ENCODE measurements at regions not wholly inside any gene's neighbourhood (a gene's known extent, or its start where the extent isn't known, plus 50 kb on each side); places are given as distances from the start of the nearest gene placed in this dataset.

DNA sequence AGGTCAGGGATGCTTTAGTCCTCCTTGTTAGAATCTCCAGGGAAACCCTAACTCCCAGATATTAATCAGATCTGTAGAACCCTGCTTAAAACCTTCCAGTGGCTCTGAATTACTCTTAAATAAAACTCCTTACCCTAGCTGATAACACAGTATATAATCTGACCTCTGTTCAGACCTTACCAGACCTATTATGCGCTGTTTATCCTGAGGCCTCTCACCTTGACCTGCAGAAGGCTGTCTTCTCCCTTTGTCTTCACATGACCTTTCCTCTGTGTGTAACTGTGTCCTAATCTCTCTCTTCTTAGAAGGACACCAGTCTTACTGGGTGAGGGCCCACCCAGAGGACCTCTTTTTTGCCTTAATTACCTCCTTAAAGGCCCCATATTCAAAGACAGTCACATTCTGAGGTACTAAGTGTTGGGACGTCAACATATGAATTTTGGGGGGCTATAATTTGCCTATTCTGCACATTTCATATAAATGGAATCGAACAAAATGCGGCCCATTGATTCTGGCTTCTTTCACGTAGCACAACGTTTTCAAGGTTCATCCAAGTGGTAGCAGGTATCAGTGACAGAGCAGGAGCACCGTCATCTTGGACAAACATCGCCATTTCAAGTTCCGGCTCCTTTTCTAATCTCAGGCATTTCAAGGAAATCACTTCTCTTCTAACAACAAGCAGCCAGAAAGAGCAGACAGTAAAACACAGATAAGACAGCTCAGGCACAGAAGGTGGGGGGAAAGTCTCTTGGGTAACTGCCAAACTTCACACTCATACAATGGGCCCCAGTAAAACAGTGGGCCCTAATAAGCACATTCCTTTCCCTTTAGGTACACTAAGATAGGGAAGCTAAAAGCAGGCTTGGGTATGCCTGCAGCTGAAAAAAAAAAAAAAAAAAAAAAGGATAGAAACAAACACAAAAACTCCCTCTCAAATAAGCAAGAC lies 200.2 kb upstream of the NUDT4 start:
- DNase-seq = no peak

DNA sequence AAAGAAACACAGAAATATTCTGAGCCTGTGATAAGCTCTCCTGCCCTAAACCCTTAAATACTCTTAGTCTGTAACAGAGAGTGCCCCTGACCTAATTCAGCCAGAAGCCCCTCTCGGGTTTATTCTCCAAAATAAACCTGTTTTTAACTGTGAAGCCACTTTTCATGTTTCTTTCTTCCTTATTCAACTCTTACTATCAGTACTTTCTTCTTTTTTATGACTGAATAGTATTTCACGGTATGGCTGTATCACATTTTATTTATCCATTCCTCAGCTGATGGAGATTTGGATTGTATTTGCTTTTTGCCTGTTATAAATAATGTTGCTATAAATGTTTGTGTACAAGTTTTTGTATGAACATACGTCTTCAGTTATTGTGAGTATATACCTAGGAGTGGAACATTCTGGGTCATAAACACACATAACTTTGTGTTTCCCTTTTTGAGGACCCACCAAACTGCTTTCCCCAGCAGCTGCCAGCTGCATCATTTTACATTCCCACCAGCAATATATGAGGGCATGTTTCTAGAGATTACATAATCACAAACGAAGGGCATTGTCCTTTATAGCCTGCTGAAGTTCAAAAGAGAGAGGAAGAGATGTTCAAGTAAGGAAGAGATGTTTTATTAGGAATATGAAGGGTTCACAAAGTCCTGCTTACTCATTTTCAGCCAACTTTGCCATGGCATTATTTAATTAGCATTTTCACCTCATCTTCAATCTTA lies 199.4 kb upstream of the NUDT4 start:
- no peak for DNase-seq

DNA sequence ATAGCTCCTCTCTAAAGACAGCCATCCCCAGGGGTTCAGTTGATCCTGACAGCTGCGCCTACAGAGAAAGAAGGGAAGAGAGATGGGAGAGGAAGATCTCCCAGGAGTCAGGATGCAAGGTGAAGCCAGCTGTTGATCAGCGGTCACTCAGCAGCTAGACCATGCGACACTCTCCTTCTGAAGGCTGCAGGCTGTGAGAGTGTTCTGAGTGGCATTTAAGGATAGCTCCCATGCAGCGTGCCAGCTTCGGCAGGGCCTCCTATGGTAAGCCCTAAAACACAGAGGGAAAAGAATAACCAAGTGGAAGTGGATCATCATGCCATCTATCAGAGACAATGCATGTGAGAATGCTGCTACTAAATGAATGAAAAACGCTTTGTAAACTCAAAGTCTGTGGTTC lies 197.9 kb upstream of the NUDT4 start:
- DNase-seq = no peak

DNA sequence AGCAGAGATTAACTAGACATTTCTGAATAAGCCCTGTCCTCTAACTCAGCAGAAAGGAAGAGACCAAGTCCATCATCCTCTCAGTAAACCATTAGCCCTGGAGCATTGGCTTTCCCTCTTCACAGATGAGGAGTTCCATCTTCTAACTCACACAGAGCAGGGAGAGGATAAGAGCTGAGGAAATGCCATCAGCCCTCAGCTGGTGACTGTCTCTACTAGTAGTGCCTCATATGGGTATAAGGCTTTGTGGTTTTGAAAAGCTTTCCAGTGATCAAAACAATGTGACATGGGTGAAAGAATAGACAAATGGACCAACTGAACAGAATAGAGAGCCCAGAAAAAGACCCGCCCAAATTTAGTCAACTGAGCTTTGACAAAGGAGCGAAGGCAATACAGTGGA lies 197.2 kb upstream of the NUDT4 start:
- no peak for DNase-seq

DNA sequence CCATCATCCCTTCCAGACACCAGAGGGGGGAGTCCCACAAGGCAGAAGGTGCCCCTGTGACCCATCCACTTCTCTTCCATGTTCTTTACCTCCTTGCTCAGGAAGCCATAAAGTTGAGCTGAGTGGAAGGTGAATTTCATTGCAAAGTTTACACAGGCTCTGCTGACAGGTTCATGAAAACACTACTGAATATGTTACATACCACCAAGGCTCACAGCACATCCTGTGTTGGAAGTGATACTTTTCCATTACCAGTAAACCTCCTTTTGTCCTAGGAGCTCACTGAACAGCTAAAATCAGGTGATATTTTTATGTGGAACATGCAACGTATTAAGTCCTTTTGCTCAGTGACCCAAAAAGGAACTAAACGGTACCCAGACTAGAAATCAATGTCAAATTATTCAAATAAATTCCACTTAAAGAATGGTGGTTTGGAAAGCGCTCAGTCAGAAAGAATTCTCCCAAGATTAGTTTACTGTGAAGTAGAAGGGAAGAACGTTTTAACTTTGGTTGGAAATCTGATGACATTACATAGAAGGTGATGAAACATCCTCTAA lies 196.2 kb upstream of the NUDT4 start:
- no peak for DNase-seq

DNA sequence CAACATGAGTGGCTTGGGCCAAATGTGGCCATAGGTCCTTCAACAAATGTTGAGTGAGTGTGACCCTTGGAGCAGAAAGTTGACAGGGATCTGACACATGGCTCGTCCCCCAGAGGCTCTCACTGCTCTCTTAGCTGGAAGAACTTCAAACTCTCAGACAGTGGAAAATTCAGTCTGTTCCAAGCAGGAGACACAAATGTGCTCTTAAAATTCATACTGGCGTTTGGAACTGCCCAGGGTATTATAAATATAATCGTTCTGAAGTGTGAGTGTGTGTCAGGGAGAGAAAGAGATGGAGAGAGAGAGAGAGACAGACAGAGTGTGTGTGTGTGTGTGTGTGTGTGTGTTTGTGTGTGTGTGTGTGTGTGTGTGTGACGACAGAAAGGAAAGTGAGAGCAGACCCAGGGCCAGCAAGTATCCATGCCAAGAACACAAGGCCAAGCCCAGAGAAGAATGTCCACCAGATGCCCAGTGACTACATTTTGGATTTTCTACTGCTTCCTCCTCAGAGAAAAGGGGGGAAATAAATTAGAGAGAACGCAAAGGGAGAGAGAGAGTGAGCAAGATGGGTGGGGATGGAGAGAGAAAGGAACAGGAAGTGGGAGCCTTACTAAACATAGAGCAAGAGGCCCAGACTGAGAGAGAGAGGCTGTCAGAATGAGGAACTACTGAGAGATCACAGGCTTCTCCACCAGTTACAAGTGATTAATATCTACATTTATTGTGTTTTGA lies 193.6 kb upstream of the NUDT4 start:
- peak; percentile 62 to 63 for DNase-seq

DNA sequence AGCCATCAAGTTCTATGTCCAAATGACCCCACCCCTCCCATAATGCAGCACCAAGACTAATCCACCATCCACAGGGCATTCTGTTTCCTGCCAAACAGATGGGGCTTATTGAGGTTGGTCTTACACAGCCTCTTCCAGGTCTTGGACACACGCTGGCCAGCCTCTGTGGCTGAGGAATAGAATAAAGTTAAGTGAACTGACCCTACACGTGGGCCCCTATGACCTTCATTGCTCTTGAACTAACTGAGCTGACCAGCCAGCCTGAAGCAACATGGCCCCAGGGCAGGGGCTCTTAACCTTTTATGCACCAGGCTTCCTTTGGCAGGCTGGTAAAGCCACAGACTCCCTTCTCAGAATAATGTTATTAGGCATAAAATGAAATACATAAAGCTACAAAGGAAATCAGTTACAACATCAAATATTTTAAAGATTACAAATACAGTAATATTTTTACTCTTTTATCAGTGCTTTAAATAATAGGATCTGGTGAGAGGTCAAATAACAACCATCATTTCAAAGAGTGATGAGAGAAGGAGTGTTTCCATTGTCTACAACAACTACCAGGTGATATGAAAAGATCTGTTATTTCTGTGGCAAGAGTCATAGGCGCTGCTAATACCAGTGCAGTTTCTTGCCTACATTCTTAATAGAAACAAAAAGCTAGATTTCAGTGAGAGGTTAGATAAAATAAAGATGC lies 192.9 kb upstream of the NUDT4 start:
- no peak for DNase-seq

DNA sequence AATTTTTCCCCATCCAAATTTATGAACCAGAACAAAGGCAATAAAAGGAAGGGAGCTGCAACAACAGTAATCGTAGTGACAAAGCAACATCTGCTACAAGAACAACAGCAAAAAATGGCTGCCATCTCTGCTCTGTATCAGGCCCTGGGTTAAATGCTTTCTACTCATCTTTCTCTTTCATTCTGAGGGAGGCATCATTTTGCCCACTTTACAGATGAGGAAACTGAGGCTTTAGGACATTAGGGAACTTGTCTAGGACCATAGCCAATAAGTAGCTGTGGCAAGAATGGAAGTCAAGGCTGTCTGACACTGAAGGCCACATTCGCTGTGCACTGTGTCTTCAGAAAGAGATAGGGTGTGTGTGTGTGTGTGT lies 192.4 kb upstream of the NUDT4 start:
- no peak for DNase-seq

DNA sequence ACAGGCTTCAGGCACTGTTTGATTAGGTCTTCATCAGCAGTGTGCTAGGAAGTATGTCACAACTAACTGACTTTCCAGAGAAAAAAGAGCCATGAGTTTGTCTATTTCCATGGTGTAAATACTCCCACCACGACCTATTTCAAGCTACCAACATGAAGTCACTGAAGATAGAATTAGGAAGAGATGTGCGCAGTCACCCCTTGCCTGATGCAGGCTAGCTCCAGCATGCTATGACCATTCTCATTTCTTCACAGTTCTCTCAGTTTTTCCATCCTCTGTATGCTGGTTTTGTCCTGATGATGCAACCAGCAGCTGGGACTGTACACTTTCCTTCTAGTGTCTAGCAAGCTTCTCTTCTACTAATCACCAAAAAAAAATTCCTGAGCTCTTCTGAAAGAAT lies 191.6 kb upstream of the NUDT4 start:
- DNase-seq = no peak

DNA sequence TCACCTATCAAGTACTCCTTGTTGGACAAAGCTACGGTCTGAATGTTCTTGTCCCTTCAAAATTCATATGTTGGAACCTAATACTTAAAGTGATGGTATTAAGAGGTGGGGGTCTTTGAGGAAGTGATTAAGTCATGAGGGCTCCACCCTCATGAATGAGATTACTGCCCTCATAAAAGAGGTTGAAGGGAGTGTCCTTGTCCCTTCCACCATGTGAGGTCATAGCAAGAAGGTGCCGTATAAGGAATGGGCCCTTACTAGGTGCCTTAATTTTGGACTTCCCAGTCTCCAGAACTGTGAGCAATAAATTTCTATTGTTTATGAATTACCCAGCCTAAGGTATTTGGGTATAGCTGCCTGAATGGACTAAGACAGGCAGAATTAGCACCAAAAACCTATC lies 191.1 kb upstream of the NUDT4 start:
- no peak for DNase-seq

DNA sequence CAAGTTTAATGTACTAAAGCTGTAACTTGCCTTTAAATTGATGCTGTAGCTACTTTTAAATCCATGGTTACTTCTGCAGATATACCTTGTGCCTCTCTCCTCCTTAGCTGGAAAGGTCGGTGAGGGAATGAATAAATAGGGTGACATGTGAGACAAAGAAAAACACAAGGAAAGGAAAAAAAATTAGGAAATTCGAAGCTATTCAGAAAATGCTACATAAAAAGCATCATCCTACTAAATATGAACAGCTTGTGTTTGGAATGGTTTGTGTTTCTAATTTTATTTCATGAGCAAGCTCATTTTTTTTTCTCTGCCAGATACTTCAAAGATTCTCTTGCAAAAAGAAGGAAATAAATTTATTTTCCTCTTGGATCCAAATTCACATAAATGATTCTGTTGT lies 186.3 kb upstream of the NUDT4 start:
- DNase-seq = no peak

DNA sequence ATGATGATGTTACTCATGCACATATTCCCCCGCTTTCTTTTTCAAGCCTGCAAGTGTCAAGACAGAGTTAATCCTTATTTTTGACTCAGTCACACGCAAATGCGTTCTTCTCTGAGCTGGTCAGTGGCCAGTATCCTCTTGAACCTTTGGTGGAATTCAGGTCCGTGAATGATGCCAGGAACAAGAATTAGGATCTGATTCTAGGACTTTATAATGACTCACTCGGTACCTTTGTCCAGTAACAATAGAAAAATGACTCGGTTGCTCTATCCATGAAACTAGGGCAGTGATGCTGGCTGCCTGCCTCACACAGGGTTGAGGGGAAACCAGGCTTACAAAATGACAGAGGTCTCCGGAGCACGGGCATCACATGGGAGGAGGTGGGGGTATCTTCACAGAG lies 185.8 kb upstream of the NUDT4 start:
- DNase-seq = no peak

DNA sequence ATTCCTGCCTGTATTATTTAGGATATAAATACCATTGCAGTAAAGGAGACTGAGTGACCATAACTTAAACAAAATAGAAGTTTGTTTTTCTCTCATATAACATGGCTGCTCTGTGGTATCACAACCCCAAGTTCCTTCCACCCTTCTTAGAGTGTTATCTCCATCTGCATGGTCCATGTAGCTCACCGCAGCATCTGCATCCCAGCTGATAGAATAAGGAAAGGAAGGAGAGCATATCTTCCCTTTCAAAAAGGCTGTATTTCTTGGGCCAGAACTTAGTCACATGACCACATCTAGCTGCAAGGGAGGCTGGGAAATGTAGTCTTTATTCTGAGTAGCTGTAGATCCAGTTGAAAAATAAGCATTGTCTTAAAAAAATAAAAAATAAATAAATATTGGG lies 184.8 kb upstream of the NUDT4 start:
- no peak for DNase-seq

DNA sequence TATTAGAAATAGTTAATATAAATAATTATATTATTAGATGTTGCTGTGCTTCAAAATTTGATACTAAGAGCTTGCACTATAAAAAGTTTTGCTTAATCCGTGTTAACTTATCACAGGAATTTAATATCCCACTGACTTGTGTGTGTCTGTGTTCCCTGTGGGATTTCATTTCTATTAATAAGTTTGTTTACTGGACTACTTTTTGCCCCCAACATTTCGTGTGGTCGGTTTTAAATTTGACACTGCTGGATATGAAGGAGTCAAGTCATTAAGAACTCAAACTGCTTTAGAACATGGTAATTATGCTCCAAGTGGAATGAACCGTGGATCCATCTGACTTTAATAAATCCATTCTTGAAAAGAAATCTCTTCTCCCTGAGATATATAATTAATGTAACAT lies 182.2 kb upstream of the NUDT4 start:
- DNase-seq = no peak

DNA sequence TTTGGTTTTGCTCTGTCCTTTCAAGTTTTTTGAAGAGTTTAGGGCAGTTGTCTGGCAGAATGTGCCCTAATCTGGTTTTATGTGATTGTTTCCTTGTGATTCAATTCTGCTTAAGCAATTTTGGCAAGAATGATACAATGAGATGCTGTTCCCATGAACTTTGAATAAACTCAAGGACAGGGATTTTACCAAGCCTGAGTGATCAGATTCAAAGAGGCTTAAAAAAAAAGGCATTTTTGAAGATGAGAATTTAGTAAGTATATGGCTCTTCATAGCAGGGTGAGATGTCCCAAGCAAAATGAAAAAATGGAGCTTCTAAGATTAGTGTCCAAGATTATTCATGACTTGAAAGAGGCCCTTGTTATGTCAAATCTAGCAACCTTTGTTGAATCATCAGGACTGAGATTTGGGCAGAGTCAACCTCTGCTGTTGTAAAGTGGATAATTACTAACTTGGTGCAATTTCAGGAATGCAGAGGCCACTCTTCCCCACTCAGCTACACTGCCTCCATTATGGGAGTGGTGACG lies 180.6 kb upstream of the NUDT4 start:
- no peak for DNase-seq

DNA sequence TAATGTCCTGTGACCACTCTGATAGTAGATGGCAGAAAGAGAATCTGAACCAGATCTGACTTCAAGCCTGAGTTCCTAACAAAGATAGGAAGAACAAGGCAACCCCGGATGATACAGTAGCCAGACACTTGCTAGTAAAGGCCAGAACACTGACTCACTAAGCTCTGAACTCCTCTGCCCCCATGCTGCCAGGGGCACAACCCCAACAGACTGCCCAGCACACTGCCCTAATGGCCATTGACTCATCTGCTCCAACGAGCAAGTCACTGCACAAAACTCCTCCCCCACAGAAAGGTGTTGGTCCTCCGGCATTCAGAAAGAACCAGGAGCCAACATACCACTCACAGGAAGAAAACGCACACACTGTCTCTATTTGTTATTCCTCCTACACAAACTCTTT lies 179.6 kb upstream of the NUDT4 start:
- DNase-seq = no peak

DNA sequence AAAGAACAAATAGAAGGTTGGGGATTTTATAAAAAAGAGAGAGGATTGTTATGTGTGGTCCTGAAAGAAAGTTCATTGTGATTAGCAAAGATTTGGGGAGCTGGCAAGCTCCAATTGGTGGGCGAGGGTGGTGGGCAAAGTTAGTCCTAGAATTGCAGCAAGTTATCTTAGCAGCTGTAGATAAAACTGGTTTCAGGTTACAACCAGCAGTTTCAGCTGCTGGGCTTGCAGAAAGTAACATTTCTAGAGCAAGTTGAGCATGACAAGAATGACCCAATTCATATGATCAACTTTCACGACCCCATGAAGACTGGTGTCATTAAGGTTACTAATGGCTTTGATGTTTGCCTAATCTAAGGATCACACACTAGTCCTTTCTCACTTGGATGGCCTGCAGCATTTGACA lies 177.9 kb upstream of the NUDT4 start:
- DNase-seq = no peak

DNA sequence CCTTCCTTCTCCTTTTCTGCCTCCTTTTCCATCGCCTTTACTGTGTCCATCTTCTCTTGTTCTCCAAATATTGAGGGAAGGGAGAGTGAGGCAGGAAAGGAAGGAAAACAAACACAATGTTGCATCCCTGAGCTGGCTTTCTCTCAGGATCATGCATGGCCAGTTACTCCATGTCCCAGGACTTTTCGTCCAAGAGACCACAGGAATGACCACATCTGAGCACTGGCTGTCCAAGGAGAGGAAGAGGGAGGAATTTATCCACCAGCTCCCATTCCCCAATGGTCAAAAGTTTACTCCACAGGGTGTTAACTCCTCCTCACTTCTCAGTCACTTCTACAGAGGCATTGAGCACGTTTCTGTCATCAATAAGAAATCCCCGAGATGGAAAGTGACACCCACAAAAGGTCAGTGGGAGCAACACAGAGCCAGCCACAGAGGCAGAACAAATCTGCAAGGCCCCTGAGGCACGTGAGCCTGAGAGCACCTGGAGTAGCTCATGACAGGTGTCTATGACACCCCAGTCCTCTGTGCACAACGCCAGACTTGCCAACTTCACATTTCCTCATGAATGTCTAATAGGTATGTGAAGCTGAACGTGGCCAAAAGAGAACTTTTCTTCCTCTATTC lies 177.3 kb upstream of the NUDT4 start:
- no peak for DNase-seq

DNA sequence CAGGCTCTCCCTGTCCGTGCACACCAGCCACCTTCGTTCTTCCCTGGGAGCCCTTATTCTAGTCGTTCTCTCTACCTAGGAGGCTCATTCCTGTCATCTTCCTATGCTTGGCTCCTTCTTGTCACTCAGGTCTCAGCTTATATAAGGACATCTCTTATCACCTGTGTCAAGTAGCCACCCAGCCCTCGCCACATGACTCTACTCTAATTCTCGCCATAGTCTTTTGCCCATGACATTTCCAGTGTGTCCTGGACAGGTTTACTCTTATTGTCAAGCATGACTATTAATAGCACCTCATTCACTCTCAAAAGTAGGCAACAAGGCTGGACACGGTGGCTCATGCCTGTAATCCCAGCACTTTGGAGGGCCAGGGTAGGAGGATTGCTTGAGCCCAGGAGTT lies 175.7 kb upstream of the NUDT4 start:
- DNase-seq = no peak

DNA sequence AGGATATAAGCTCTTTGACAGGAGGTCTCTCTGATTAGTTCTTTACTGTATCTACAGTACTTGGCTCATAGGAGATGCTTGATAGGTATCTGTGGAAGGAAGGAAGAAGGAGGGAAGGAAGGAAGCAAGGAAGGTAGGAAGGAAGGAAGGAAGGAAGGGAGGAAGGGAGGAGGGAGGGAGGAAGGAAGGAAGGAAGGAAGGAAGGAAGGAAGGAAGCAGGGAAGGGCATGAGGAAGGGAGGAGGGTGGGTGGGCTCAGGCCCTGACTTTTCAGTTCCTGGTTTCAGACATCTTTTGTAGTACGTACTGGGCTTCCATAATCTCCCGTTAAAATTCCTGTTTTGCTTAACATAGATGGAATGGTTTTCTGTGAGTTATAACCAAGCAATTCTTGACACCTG lies 175.0 kb upstream of the NUDT4 start:
- no peak for DNase-seq

DNA sequence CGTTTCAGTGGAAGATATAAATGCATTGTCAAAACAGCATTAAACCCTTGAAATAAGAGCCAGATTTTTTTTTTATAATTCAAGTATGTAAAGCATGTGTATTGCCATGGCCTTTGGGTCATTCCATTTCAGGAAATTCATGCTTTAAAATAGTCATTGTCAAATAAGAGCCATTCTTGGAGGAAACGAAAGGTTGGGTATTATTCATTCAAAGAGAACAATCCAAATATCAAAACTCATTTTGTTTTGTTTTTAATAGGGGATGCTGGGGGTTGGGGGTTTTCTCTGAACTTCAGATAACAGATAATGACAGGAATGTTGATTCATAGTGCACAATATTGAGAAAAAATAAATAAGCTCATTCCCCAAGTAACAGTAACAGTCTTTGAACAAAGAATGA lies 174.4 kb upstream of the NUDT4 start:
- no peak for DNase-seq

Data from right lung (tissue), 2 donors.